ENCODE measurements at regions not wholly inside any gene's neighbourhood (a gene's known extent, or its start where the extent isn't known, plus 50 kb on each side); places are given as distances from the start of the nearest gene placed in this dataset.

GRCh38 chr9:80107931-80108660 is 536.3 kb downstream of the TLE4 start:
- no peak overlapping the region for H2AFZ ChIP-seq (ENCODE audit: low read length)
- no peaks in the 10 kb centered on the region for H3K79me2 ChIP-seq (ENCODE audit: insufficient read depth, low read length)
- no TSS peak for BruUV-seq (replicated peaks)
- H3K9ac ChIP-seq (ENCODE audit: insufficient read depth, low read depth, low read length): no peak overlapping the region
- H3K36me3 ChIP-seq (replicated peaks in 1 of 2; ENCODE audit: control insufficient read depth in 1 of 2, insufficient read depth in 2 of 2, low read length in 2 of 2): no peaks in the 10 kb centered on the region
- no peaks in the 10 kb centered on the region for H3K27me3 ChIP-seq (ENCODE audit: control insufficient read depth in 1 of 2, insufficient read depth in 2 of 2, low read length in 2 of 2)
- no peak for DNase-seq (ENCODE audit: low spot score)
- ChIA-PET POLR2A (no interaction called here), CTCF (ENCODE audit: low intra/inter-chr PET ratio, low total read pairs) (no interaction called here)
- 4% methylated on average over 3 of the region's 3 CpGs for WGBS (ENCODE audit: low lambda C conversion rate)
- in situ Hi-C loops (cut with HindIII; ENCODE audit: extremely low pct_ligation_motif_present, low pct_unique_long_range_greater_than_20kb): no loop called here
- intact Hi-C loops (cut with micrococcal nuclease; ENCODE audit: unreplicated experiment): no loop called here
- FAIRE-seq: no peak
- no peak overlapping the region for H3K4me2 ChIP-seq (ENCODE audit: low read depth, low read length)
- H3K4me3 ChIP-seq (replicated peaks in 1 of 3; ENCODE audit: insufficient read depth in 1 of 3, low read depth in 2 of 3, low read length in 3 of 3): no peak overlapping the region
- ATAC-seq: no peak
- TF ChIP-seq SYNCRIP (IDR thresholded peaks at IDR 0.05; ENCODE audit: insufficient read depth, low read depth, low read length) (no peak), RBFOX2 (IDR thresholded peaks at IDR 0.05; ENCODE audit: low read depth, low read length) (no peak)
- no peaks in the 10 kb centered on the region for H3K4me1 ChIP-seq (ENCODE audit: insufficient read depth, low read length)
- no peaks in the 10 kb centered on the region for H4K20me1 ChIP-seq (ENCODE audit: insufficient read depth, low read length)
- peaks cover 44% of the 10 kb centered on the region for H3K9me3 ChIP-seq (ENCODE audit: low read length)
- no peak overlapping the region for H3K27ac ChIP-seq (ENCODE audit: extremely low read length, insufficient read depth, low read length)

GRCh38 chr9:80097476-80097875 is 525.7 kb downstream of the TLE4 start:
- 10% methylated on average over 4 of the region's 4 CpGs for WGBS (ENCODE audit: low lambda C conversion rate)
- Histone ChIP-seq H3K36me3 (replicated peaks in 1 of 2; ENCODE audit: control insufficient read depth in 1 of 2, insufficient read depth in 2 of 2, low read length in 2 of 2) (no peaks in the 10 kb centered on the region), H2AFZ (ENCODE audit: low read length) (no peak overlapping the region), H3K9me3 (ENCODE audit: low read length) (no peaks in the 10 kb centered on the region; the same call in 1 of the 2 replicates), H3K4me2 (ENCODE audit: low read depth, low read length) (no peak overlapping the region), H3K4me3 (replicated peaks in 1 of 3; ENCODE audit: insufficient read depth in 1 of 3, low read depth in 2 of 3, low read length in 3 of 3) (no peak overlapping the region), H3K79me2 (ENCODE audit: insufficient read depth, low read length) (no peaks in the 10 kb centered on the region), H3K27ac (ENCODE audit: extremely low read length, insufficient read depth, low read length) (no peak overlapping the region), H3K4me1 (ENCODE audit: insufficient read depth, low read length) (no peaks in the 10 kb centered on the region), H4K20me1 (ENCODE audit: insufficient read depth, low read length) (no peaks in the 10 kb centered on the region), H3K9ac (ENCODE audit: insufficient read depth, low read depth, low read length) (no peak overlapping the region), H3K27me3 (ENCODE audit: control insufficient read depth in 1 of 2, insufficient read depth in 2 of 2, low read length in 2 of 2) (no peaks in the 10 kb centered on the region)
- DNase-seq (ENCODE audit: low spot score): no peak
- in situ Hi-C loops (cut with HindIII; ENCODE audit: extremely low pct_ligation_motif_present, low pct_unique_long_range_greater_than_20kb) (no loop called here), intact Hi-C loops (cut with micrococcal nuclease; ENCODE audit: unreplicated experiment) (no loop called here)
- ChIA-PET POLR2A (no interaction called here), CTCF (ENCODE audit: low intra/inter-chr PET ratio, low total read pairs) (no interaction called here)
- no peak for ATAC-seq
- BruUV-seq (replicated peaks): no TSS peak
- FAIRE-seq: no peak
- no peak for TF ChIP-seq ZNF691 (CRISPR knock-in tag; IDR thresholded peaks at IDR 0.05; ENCODE audit: borderline replicate concordance, low read depth)
- no peak for TF ChIP-seq ZNF737 (CRISPR knock-in tag; IDR thresholded peaks at IDR 0.05; ENCODE audit: borderline replicate concordance)
- TF ChIP-seq NCOA2 (CRISPR knock-in tag; IDR thresholded peaks at IDR 0.05): no peak
- TF ChIP-seq DR1 (CRISPR knock-in tag; IDR thresholded peaks at IDR 0.05): no peak
- TF ChIP-seq E2F2 (CRISPR knock-in tag; IDR thresholded peaks at IDR 0.05; ENCODE audit: borderline replicate concordance): no peak
- no peak for TF ChIP-seq KDM5A (IDR thresholded peaks at IDR 0.05; ENCODE audit: borderline replicate concordance, low read length)
- TF ChIP-seq PAX8 (CRISPR knock-in tag; IDR thresholded peaks at IDR 0.05; ENCODE audit: borderline replicate concordance): no peak
- TF ChIP-seq KDM6A (CRISPR knock-in tag; IDR thresholded peaks at IDR 0.05; ENCODE audit: low read depth): no peak
- TF ChIP-seq TRIM24 (CRISPR knock-in tag; IDR thresholded peaks at IDR 0.05): no peak
- TF ChIP-seq MED1 (CRISPR knock-in tag; IDR thresholded peaks at IDR 0.05): no peak
- TF ChIP-seq SAP130 (CRISPR knock-in tag; IDR thresholded peaks at IDR 0.05; ENCODE audit: low read depth): no peak
- no peak for TF ChIP-seq ZNF292 (CRISPR knock-in tag; IDR thresholded peaks at IDR 0.05; ENCODE audit: borderline replicate concordance, low read depth)
- TF ChIP-seq ZNF788 (CRISPR knock-in tag; IDR thresholded peaks at IDR 0.05; ENCODE audit: borderline replicate concordance): no peak
- no peak for TF ChIP-seq GZF1 (CRISPR knock-in tag; IDR thresholded peaks at IDR 0.05)
- no peak for TF ChIP-seq ZBTB34 (CRISPR knock-in tag; IDR thresholded peaks at IDR 0.05)
